Colonic mucosa (tissue), 4 donors: ENCODE measurements at regions not wholly inside any gene's neighbourhood (a gene's known extent, or its start where the extent isn't known, plus 50 kb on each side); places are given as distances from the start of the nearest gene placed in this dataset. TPM values are rescaled to one million over a fixed set of nuclear protein-coding genes. Genes with fewer than 3 reads are reported as not detected.
A peak's percentile ranks its signal among the peaks of the same experiment; 100 is the strongest.

ENCODE experiments used
- DNase-seq: peaks from one replicate; pipeline ENCODE4 v3.0.0-alpha.2; 2020
- H3K27ac ChIP-seq: fragments of 200-600 bp; one replicate; pipeline ENCODE4 v1.8.0; 2021
- H3K27me3 ChIP-seq: fragments of 200-600 bp; one replicate; pipeline ENCODE4 v1.8.0; 2021
- H3K36me3 ChIP-seq: fragments of 200-600 bp; one replicate; pipeline ENCODE4 v1.8.0; 2021
- H3K4me1 ChIP-seq: fragments of 200-600 bp; one replicate; pipeline ENCODE4 v1.8.0; 2021; ENCODE audit warnings: mild to moderate bottlenecking
- H3K4me3 ChIP-seq: fragments of 200-600 bp; one replicate; pipeline ENCODE4 v1.8.0; 2021
- H3K9ac ChIP-seq, 2 donors: one replicate each; pipeline ENCODE4 v1.7.0; 2013; ENCODE audit warnings: control low read depth in 2 of 2, low read depth in 2 of 2, low read length in 2 of 2
- H3K9me3 ChIP-seq: fragments of 200-600 bp; one replicate; pipeline ENCODE4 v1.8.0; 2021
- intact Hi-C: fragments of 100-400 bp; cut with DNase I; formaldehyde crosslinking; loops from one replicate; pipeline ENCODE4 v1.14.1; 2022
- microRNA-seq: library from miRNA; unstranded; fragments of <30 nt; microRNA quantifications from one replicate; pipeline ENCODE4, GENCODE V29; 2019
- TF ChIP-seq, protein P1 (sequence below): fragments of 200-600 bp; IDR thresholded peaks from one replicate; pipeline ENCODE4 v1.8.0; 2022; ENCODE audit warnings: antibody characterized with exemption, mild to moderate bottlenecking
- donor health status: healthy.
- donor health status: DM: no; HTN: no; CAD: no.
- donor health status: DM: no; HTN: no; CAD: no.

DNA sequence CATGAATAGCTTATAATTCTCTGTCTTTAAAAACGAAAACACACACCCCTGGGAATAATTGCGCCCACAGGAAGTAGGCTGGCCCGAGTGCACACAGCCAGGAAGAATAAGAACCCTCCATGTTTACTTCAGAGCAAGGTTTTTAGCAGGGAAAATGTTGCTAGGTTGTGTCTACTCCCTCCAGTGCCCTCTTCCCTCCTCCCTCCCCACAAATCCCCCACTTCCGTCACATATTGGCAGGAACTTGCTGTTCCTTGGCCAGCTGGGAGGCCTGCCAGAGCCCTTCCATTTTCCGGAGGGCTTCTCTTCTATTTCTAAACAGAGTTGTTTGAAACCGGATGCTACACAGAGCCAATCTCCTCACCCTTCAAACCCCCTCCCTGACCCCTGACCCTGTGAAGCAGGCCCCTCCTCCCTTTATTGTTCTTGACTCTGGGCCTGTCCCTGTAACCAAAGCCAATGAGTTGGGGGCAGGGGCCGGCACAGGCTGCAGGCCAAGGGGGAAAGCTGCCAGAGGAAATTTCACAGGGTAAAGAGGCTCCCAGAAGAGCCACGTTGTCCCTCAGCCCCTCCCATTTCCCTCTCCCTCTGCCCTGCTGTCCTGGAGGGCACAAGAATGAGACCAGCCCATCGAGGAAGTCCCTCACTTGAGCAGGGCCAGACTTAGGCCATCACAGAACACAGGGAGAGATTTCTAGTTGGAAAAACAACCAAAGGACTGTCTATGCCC, 49.8 kb upstream of the LGALSL start:
- H3K9me3 ChIP-seq: no peaks in the 10 kb centered on the region
- TF ChIP-seq, protein P1, sequence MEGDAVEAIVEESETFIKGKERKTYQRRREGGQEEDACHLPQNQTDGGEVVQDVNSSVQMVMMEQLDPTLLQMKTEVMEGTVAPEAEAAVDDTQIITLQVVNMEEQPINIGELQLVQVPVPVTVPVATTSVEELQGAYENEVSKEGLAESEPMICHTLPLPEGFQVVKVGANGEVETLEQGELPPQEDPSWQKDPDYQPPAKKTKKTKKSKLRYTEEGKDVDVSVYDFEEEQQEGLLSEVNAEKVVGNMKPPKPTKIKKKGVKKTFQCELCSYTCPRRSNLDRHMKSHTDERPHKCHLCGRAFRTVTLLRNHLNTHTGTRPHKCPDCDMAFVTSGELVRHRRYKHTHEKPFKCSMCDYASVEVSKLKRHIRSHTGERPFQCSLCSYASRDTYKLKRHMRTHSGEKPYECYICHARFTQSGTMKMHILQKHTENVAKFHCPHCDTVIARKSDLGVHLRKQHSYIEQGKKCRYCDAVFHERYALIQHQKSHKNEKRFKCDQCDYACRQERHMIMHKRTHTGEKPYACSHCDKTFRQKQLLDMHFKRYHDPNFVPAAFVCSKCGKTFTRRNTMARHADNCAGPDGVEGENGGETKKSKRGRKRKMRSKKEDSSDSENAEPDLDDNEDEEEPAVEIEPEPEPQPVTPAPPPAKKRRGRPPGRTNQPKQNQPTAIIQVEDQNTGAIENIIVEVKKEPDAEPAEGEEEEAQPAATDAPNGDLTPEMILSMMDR: no peak

More for the DNA sequence above, 49.8 kb upstream of the LGALSL start:
- intact Hi-C loops: no loop called here
- peak; percentile 86 for DNase-seq
- H3K27me3 ChIP-seq: no peaks in the 10 kb centered on the region
- H3K27ac ChIP-seq: peak overlapping the region; percentile 71
- H3K4me3 ChIP-seq: no peak overlapping the region
- H3K4me1 ChIP-seq: peaks cover 27% of the 10 kb centered on the region
- H3K9ac ChIP-seq: peak overlapping the region; percentile 26 to 70
- no peaks in the 10 kb centered on the region for H3K36me3 ChIP-seq

Small RNAs in the stretch of these regions (microRNA-seq; reads per million reads assigned to microRNA genes)
- gene MIR4433A (not detected), gene MIR4433B (not detected)
